HG02678 (cell line): ENCODE measurements at regions not wholly inside any gene's neighbourhood (a gene's known extent, or its start where the extent isn't known, plus 50 kb on each side); places are given as distances from the start of the nearest gene placed in this dataset.

Experiments used
- ATAC-seq: cut with Tn5 transposase; IDR thresholded peaks from one replicate; pipeline ENCODE4 v1.9.1; 2021; ENCODE audit warnings: mild to moderate bottlenecking, moderate library complexity; ENCODE audit not compliant: unreplicated experiment

GRCh38 chr3:30113906-30114305 lies 492.5 kb upstream of the TGFBR2 start:
- no peak for ATAC-seq

GRCh38 chr3:30114918-30115317 lies 491.5 kb upstream of the TGFBR2 start:
- ATAC-seq = no peak

GRCh38 chr3:30122359-30122758 lies 484.0 kb upstream of the TGFBR2 start:
- ATAC-seq = no peak

- no peak for ATAC-seq
These were observed 483.2 kb upstream of the TGFBR2 start for GRCh38 chr3:30123224-30123623.

GRCh38 chr3:30123755-30124154 lies 482.6 kb upstream of the TGFBR2 start:
- ATAC-seq = no peak

GRCh38 chr3:30124435-30125370 lies 481.7 kb upstream of the TGFBR2 start:
- ATAC-seq = no peak

GRCh38 chr3:30129765-30130164 lies 476.6 kb upstream of the TGFBR2 start:
- no peak for ATAC-seq

GRCh38 chr3:30130391-30130790 lies 476.0 kb upstream of the TGFBR2 start:
- ATAC-seq = no peak

- no peak for ATAC-seq
These were observed 475.2 kb upstream of the TGFBR2 start for GRCh38 chr3:30131191-30131590.

- ATAC-seq = no peak
These were observed 471.2 kb upstream of the TGFBR2 start for GRCh38 chr3:30135190-30135589.

GRCh38 chr3:30139283-30139682 lies 467.1 kb upstream of the TGFBR2 start:
- ATAC-seq = no peak

- ATAC-seq = no peak
These were observed 465.9 kb upstream of the TGFBR2 start for GRCh38 chr3:30140356-30141075.

GRCh38 chr3:30141178-30141581 lies 465.2 kb upstream of the TGFBR2 start:
- no peak for ATAC-seq

- ATAC-seq = no peak
These were observed 464.5 kb upstream of the TGFBR2 start for GRCh38 chr3:30141927-30142326.

GRCh38 chr3:30142946-30143345 lies 463.5 kb upstream of the TGFBR2 start:
- ATAC-seq = no peak

GRCh38 chr3:30145281-30145680 lies 461.1 kb upstream of the TGFBR2 start:
- no peak for ATAC-seq

- no peak for ATAC-seq
These were observed 459.4 kb upstream of the TGFBR2 start for GRCh38 chr3:30146978-30147377.

GRCh38 chr3:30154853-30155252 lies 451.5 kb upstream of the TGFBR2 start:
- ATAC-seq = no peak

- no peak for ATAC-seq
These were observed 450.6 kb upstream of the TGFBR2 start for GRCh38 chr3:30155755-30156154.

- no peak for ATAC-seq
These were observed 449.6 kb upstream of the TGFBR2 start for GRCh38 chr3:30156586-30157498.

GRCh38 chr3:30161375-30161774 lies 445.0 kb upstream of the TGFBR2 start:
- no peak for ATAC-seq
